ENCODE measurements at regions not wholly inside any gene's neighbourhood (a gene's known extent, or its start where the extent isn't known, plus 50 kb on each side); places are given as distances from the start of the nearest gene placed in this dataset.

GRCh38 chr15:61798631-61799030 lies 261.6 kb downstream of the VPS13C start:
- TF ChIP-seq CTCF (IDR thresholded peaks at IDR 0.05; ENCODE audit: low read depth, low read length): no peak
- no peaks in the 10 kb centered on the region for H3K9me3 ChIP-seq
- no peak overlapping the region for H3K4me3 ChIP-seq (ENCODE audit: low read depth, low read length)
- peaks cover 5% of the 10 kb centered on the region; the same call in 1 of the 2 replicates for H3K4me1 ChIP-seq
- H3K27me3 ChIP-seq: no peaks in the 10 kb centered on the region
- no peak for DNase-seq
- H3K36me3 ChIP-seq: no peaks in the 10 kb centered on the region

GRCh38 chr15:61796056-61796455 lies 264.2 kb downstream of the VPS13C start:
- no peaks in the 10 kb centered on the region for H3K36me3 ChIP-seq
- H3K9me3 ChIP-seq: no peaks in the 10 kb centered on the region
- DNase-seq: no peak
- no peaks in the 10 kb centered on the region; the same call in 1 of the 2 replicates for H3K27me3 ChIP-seq
- H3K4me3 ChIP-seq (ENCODE audit: low read depth, low read length): no peak overlapping the region
- H3K4me1 ChIP-seq: peaks cover 5% of the 10 kb centered on the region; the same call in 1 of the 2 replicates
- TF ChIP-seq CTCF (IDR thresholded peaks at IDR 0.05; ENCODE audit: low read depth, low read length): no peak

- H3K4me1 ChIP-seq: peaks cover 5% of the 10 kb centered on the region; the same call in 1 of the 2 replicates
- no peaks in the 10 kb centered on the region for H3K9me3 ChIP-seq
- no peaks in the 10 kb centered on the region for H3K36me3 ChIP-seq
- TF ChIP-seq CTCF (IDR thresholded peaks at IDR 0.05; ENCODE audit: low read depth, low read length): no peak
- no peaks in the 10 kb centered on the region; the same call in 1 of the 2 replicates for H3K27me3 ChIP-seq
- no peak for DNase-seq
- no peak overlapping the region for H3K4me3 ChIP-seq (ENCODE audit: low read depth, low read length)
These were observed 265.4 kb downstream of the VPS13C start for GRCh38 chr15:61794881-61795280.

GRCh38 chr15:61794276-61794675 lies 266.0 kb downstream of the VPS13C start:
- no peak for TF ChIP-seq CTCF (IDR thresholded peaks at IDR 0.05; ENCODE audit: low read depth, low read length)
- peak; percentile 72 for DNase-seq
- no peaks in the 10 kb centered on the region; the same call in 1 of the 2 replicates for H3K27me3 ChIP-seq
- H3K36me3 ChIP-seq: no peaks in the 10 kb centered on the region
- H3K4me1 ChIP-seq: peaks cover 5% of the 10 kb centered on the region; the same call in 1 of the 2 replicates
- H3K9me3 ChIP-seq: no peaks in the 10 kb centered on the region
- no peak overlapping the region for H3K4me3 ChIP-seq (ENCODE audit: low read depth, low read length)

GRCh38 chr15:61784734-61785133 lies 275.5 kb downstream of the VPS13C start:
- no peaks in the 10 kb centered on the region; the same call in 1 of the 2 replicates for H3K4me1 ChIP-seq
- H3K9me3 ChIP-seq: no peaks in the 10 kb centered on the region
- TF ChIP-seq CTCF (IDR thresholded peaks at IDR 0.05; ENCODE audit: low read depth, low read length): no peak
- no peak for DNase-seq
- no peak overlapping the region for H3K4me3 ChIP-seq (ENCODE audit: low read depth, low read length)
- H3K27me3 ChIP-seq: no peaks in the 10 kb centered on the region; the same call in 1 of the 2 replicates
- H3K36me3 ChIP-seq: no peaks in the 10 kb centered on the region

GRCh38 chr15:61780278-61780980 lies 279.8 kb downstream of the VPS13C start:
- Histone ChIP-seq H3K4me1 (no peaks in the 10 kb centered on the region), H3K27me3 (no peaks in the 10 kb centered on the region), H3K9me3 (no peaks in the 10 kb centered on the region), H3K36me3 (no peaks in the 10 kb centered on the region), H3K4me3 (ENCODE audit: low read depth, low read length) (no peak overlapping the region)
- DNase-seq: no peak
- no peak for TF ChIP-seq CTCF (IDR thresholded peaks at IDR 0.05; ENCODE audit: low read depth, low read length)

Data from BE2C (cell line).